Neural progenitor cell (in vitro differentiated cells): ENCODE measurements at regions not wholly inside any gene's neighbourhood (a gene's known extent, or its start where the extent isn't known, plus 50 kb on each side); places are given as distances from the start of the nearest gene placed in this dataset.

ENCODE experiments used
- CTCF ChIP-seq: fragments of 200-600 bp; sonication (generic); IDR thresholded peaks from 2 replicates; pipeline ENCODE4 v1.5.1; 2017; ENCODE audit warnings: antibody characterized with exemption, mild to moderate bottlenecking
- EZH2 ChIP-seq: fragments of 200-600 bp; sonication (generic); IDR thresholded peaks from 2 replicates; pipeline ENCODE4 v1.6.1; 2017; ENCODE audit warnings: antibody characterized with exemption, mild to moderate bottlenecking, moderate library complexity

- no peak for TF ChIP-seq CTCF
- TF ChIP-seq EZH2: no peak
Observed at GRCh38 chr6:43912116-43912577, 142.1 kb downstream of the VEGFA start.
